Pancreas (tissue), 10 donors: ENCODE measurements at regions not wholly inside any gene's neighbourhood (a gene's known extent, or its start where the extent isn't known, plus 50 kb on each side); places are given as distances from the start of the nearest gene placed in this dataset.

Experiments
- ATAC-seq, 4 donors: fragments of 200-7000 bp; cut with Tn5 transposase; one replicate each; pipeline versions ENCODE4 v1.8.0 to v1.9.1; 2020; ENCODE audit warnings: mild to moderate bottlenecking in 4 of 4, moderate library complexity in 4 of 4
- DNase-seq, 6 donors: peaks; one replicate each; pipeline ENCODE4 v3.0.0-alpha.2; 2020
- FAIRE-seq: peaks from 2 replicates; lab custom pipeline; 2012; peaks lifted over from hg19 to GRCh38; lab: Jason Lieb, UNC
- H3K27ac ChIP-seq, 4 donors: fragments of 200-600 bp; sonication (generic); 1 replicate in 3 of 4; 2 replicates in 1 of 4; pipeline versions ENCODE4 v1.5.0 to v1.8.0; 2020
- H3K27me3 ChIP-seq, 4 donors: fragments of 200-600 bp; one replicate each; pipeline ENCODE4 v1.8.0; 2021
- H3K36me3 ChIP-seq, 3 donors: fragments of 200-600 bp; sonication (generic) in 1 of 3; one replicate each; pipeline versions ENCODE4 v1.5.0 to v1.8.0; 2020 to 2021
- H3K4me1 ChIP-seq, 3 donors: fragments of 200-600 bp; one replicate each; pipeline ENCODE4 v1.8.0; 2021
- H3K4me3 ChIP-seq, 4 donors: fragments of 200-600 bp; sonication (generic) in 2 of 4; one replicate each; pipeline versions ENCODE4 v1.5.0 to v1.8.0; 2020 to 2021
- H3K9me3 ChIP-seq, 4 donors: fragments of 200-600 bp; one replicate each; pipeline ENCODE4 v1.8.0; 2021
- WGBS, 2 donors: extraction: QIAGEN DNeasy Blood & Tissue Kit; methylation state at CpG; one replicate each; pipeline ENCODE4 v1.1.7; 2013; 5-methylcytosine and 5-hydroxymethylcytosine counted together
- intact Hi-C, 3 donors: fragments of 100-400 bp; cut with DNase I; formaldehyde crosslinking; loops; one replicate each; pipeline versions ENCODE4 v1.11.1 to v1.14.2; 2022
- TF ChIP-seq, protein P1 (sequence below), 4 donors: fragments of 200-600 bp; sonication (generic) in 3 of 4; IDR thresholded peaks; one replicate each; pipeline versions ENCODE4 v1.5.0 to v1.8.0; 2021; ENCODE audit warnings: antibody characterized with exemption in 4 of 4
- donor health status: healthy with polysubstance abuse.
- donor health status: DM: no; HTN: no; CAD: no; lungs with moderate emphysema.
- donor health status: DM: no; HTN: no; CAD: no.
- donor health status: control.
- donor health status: control.
- donor health status: Bipolar disorder and iron deficiency.
- donor health status: DM: yes; HTN: yes; CAD: no.
- donor health status: DM: no; HTN: no; CAD: no.
- donor health status: DM: no; HTN: no; CAD: no.
- donor health status: DM: yes; HTN: yes; CAD: no.

DNA sequence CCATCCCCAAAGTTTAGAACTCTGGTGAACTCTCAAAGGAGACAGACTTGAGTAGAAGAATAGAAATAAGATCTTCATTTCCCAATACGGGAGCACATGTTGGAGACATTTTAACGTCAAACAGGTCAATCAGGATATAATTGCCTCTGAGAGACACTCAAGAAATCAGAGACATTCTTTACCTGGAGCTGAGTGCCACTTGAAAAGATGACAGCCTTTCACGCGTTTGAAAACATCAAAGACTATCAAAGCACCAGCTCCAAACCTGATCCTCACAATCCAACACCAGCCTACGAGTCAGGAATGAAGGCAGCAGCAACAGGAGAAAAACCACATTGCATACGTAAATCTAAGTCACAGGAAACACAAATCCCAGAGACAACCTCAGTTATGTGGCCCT is 571.5 kb upstream of the CDH4 start:
- FAIRE-seq (no peak), DNase-seq (no peak), ATAC-seq (no peak)
- Histone ChIP-seq H3K27ac (no peak overlapping the region), H3K9me3 (no peaks in the 10 kb centered on the region), H3K27me3 (peaks cover 0 to 18% (median 0%) of the 10 kb centered on the region in 4 donors), H3K36me3 (no peaks in the 10 kb centered on the region), H3K4me1 (no peaks in the 10 kb centered on the region), H3K4me3 (no peak overlapping the region)
- WGBS, 2 donors: 44 to 51% methylated on average over 6 of the region's 6 CpGs
- intact Hi-C loops: no loop called here
- TF ChIP-seq, protein P1, sequence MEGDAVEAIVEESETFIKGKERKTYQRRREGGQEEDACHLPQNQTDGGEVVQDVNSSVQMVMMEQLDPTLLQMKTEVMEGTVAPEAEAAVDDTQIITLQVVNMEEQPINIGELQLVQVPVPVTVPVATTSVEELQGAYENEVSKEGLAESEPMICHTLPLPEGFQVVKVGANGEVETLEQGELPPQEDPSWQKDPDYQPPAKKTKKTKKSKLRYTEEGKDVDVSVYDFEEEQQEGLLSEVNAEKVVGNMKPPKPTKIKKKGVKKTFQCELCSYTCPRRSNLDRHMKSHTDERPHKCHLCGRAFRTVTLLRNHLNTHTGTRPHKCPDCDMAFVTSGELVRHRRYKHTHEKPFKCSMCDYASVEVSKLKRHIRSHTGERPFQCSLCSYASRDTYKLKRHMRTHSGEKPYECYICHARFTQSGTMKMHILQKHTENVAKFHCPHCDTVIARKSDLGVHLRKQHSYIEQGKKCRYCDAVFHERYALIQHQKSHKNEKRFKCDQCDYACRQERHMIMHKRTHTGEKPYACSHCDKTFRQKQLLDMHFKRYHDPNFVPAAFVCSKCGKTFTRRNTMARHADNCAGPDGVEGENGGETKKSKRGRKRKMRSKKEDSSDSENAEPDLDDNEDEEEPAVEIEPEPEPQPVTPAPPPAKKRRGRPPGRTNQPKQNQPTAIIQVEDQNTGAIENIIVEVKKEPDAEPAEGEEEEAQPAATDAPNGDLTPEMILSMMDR (IDR thresholded peaks at IDR 0.05): no peak

DNA sequence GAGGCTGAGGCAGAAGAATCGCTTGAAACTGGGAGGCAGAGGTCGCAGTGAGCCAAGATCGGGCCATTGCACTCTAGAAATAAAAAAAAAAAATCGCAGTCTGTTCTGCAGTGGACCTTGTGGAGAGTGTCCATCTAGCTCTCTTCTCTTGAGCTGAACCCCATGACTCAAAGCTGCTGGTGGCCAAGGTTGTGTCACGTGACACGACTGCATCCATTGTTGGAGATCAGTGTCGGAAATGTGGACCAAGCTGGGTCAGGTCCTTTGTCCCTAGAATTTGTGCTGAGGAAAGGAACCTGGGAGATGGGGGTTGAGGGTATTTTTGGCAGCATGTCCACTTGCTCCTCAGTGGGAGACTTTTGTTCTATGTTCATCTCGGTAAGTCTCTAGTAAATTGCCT is 564.8 kb upstream of the CDH4 start:
- H3K27me3 ChIP-seq: peaks cover 0 to 17% (median 0%) of the 10 kb centered on the region in 4 donors
- 72 to 81% methylated on average over 8 of the region's 8 CpGs for WGBS, 2 donors
- H3K9me3 ChIP-seq: no peaks in the 10 kb centered on the region
- TF ChIP-seq, protein P1 (IDR thresholded peaks at IDR 0.05): no peak
- FAIRE-seq (no peak), DNase-seq (no peak), ATAC-seq (no peak)
- no peak overlapping the region for H3K27ac ChIP-seq
- no peaks in the 10 kb centered on the region for H3K36me3 ChIP-seq
- no peaks in the 10 kb centered on the region for H3K4me1 ChIP-seq
- intact Hi-C loops: no loop called here
- H3K4me3 ChIP-seq: no peak overlapping the region

DNA sequence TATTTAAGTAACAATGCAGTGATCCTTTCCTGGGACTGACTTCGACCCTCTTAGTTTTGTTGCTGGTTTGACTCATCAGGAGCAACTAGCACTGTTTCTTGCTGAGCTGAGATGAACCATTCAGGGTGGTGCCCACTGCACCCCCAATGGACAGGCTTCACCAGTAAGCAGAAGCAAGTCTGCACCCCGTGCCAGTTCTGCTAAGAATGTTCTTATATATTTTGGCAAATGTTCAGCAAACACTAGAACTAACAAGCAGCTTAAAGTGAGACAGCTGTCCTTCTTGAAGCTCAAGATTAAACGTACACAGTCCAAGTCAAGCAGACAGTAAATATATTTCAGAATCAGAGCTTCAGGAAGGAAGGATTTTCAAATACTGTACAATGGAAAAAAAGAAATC is 561.3 kb upstream of the CDH4 start:
- H3K4me1 ChIP-seq: no peaks in the 10 kb centered on the region
- FAIRE-seq (no peak), ATAC-seq (no peak), DNase-seq (no peak)
- H3K27ac ChIP-seq: no peak overlapping the region
- no peaks in the 10 kb centered on the region for H3K36me3 ChIP-seq
- H3K4me3 ChIP-seq: no peak overlapping the region
- no peaks in the 10 kb centered on the region for H3K9me3 ChIP-seq
- 40 to 46% methylated on average over 3 of the region's 3 CpGs for WGBS, 2 donors
- intact Hi-C loops: no loop called here
- peaks cover 0 to 13% (median 0%) of the 10 kb centered on the region in 4 donors for H3K27me3 ChIP-seq
- TF ChIP-seq, protein P1 (IDR thresholded peaks at IDR 0.05): no peak

DNA sequence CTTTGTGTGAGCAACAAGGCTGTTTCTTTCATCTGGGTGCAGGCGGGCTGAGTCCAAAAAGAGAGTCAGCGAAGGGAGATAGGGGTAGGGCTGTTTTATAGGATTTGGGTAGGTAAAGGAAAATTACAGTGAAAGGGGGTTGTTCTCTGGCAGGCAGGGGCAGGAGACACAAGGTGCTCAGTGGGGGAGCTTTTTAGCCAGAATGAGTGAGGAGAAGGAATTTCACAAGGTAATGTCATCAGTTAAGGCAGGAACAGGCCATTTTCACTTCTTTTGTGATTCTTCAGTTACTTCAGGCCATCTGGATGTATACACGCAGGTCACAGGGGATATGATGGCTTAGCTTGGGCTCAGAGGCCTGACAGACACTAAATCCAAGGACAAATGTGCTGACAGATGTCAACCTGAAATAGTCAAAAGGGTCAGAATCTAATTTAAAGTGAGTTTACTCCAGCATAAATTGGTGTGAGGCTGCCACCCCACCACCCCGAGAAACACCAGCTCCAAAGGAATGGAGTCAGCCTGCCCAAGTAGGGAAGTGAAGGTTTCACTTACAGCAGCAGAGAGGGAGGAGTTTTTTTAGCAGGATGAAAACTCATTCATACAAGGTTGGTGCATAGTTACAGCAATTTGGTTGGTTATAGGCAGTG is 560.0 kb upstream of the CDH4 start:
- Histone ChIP-seq H3K36me3 (no peaks in the 10 kb centered on the region), H3K9me3 (no peaks in the 10 kb centered on the region), H3K4me3 (no peak overlapping the region), H3K27ac (no peak overlapping the region), H3K4me1 (no peaks in the 10 kb centered on the region), H3K27me3 (peaks cover 0 to 13% (median 0%) of the 10 kb centered on the region in 4 donors)
- DNase-seq (no peak), FAIRE-seq (no peak), ATAC-seq (no peak)
- intact Hi-C loops: no loop called here
- TF ChIP-seq, protein P1 (IDR thresholded peaks at IDR 0.05): no peak
- 56 to 68% methylated on average over 4 of the region's 4 CpGs for WGBS, 2 donors

DNA sequence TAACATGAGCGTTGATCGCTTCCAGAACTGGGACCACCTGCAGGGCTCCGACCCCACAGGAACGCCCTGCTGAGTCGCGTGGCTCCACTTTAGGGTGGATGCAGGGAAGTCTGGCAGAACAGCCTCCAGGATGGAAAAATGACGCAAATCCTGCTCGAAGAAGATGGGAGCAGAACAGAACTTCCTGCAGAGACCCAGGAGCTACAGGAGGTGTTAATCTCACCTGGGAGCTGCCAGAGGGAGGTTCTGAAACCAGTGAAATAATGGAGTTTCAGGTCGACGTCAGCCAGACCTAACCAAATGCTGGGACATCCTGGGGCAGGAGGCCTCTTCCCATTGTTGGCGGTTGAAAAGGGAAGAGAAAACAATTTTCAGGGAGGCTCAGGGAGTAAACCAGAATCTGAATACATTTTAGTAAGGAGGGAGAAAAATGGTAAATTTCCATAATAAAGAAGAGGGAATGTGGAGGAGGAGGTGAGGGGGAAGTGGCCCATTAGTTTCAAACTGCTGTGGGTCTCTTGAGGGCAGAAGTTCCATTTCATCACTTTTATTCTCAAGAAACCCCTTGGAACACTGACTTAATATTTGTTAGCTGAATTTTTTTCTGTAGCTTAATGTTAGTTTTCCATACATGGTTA is 558.4 kb upstream of the CDH4 start:
- FAIRE-seq (no peak), DNase-seq (no peak), ATAC-seq (no peak)
- intact Hi-C loops: no loop called here
- TF ChIP-seq, protein P1 (IDR thresholded peaks at IDR 0.05): no peak
- 39 to 57% methylated on average over 11 of the region's 11 CpGs for WGBS, 2 donors
- peaks cover 0 to 13% (median 0%) of the 10 kb centered on the region in 4 donors for H3K27me3 ChIP-seq
- H3K36me3 ChIP-seq: no peaks in the 10 kb centered on the region
- no peaks in the 10 kb centered on the region for H3K9me3 ChIP-seq
- H3K27ac ChIP-seq: no peak overlapping the region
- no peak overlapping the region for H3K4me3 ChIP-seq
- no peaks in the 10 kb centered on the region for H3K4me1 ChIP-seq
